Caco-2 (cell line): ENCODE measurements at regions not wholly inside any gene's neighbourhood (a gene's known extent, or its start where the extent isn't known, plus 50 kb on each side); places are given as distances from the start of the nearest gene placed in this dataset.

Experiments
- BruUV-seq: library from RNA; stranded (reverse); fragments of 400-500 nt; replicated peaks from 2 replicates; lab custom pipeline; 2021; lab: Mats Ljungman, UMichigan
- CTCF ChIA-PET: fragments of 300-600 bp; sonication (Branson Sonifier 250); formaldehyde crosslinking; loops from one replicate; lab custom pipeline; 2022; ENCODE audit warnings: antibody characterized with exemption; lab: Charles Lee
- POLR2A ChIA-PET: fragments of 300-600 bp; sonication (Branson Sonifier 250); formaldehyde crosslinking; loops from one replicate; lab custom pipeline; 2022; ENCODE audit warnings: antibody characterized with exemption; lab: Charles Lee
- DNase-seq, 2 experiments: peaks; one replicate each; pipeline versions ENCODE4 v3.0.0 to v3.0.0-alpha.2; 2020 to 2022
- H3K27me3 ChIP-seq: replicated peaks from 2 replicates; pipeline ENCODE4 v1.6.0; 2011; ENCODE audit warnings: low read length; ENCODE audit not compliant: control insufficient read depth, insufficient read depth
- H3K36me3 ChIP-seq: 2 replicates; pipeline ENCODE4 v1.5.1; 2011; ENCODE audit warnings: low read length; ENCODE audit not compliant: control insufficient read depth, insufficient read depth
- H3K4me1 ChIP-seq: fragments of 250-450 bp; sonication (Bioruptor Pico); 2 replicates; pipeline ENCODE4 v1.5.1; 2020; ENCODE audit warnings: mild to moderate bottlenecking
- H3K4me3 ChIP-seq: 2 replicates; pipeline ENCODE4 v1.5.1; 2011; ENCODE audit warnings: low read depth, mild to moderate bottlenecking, control low read depth, low read length
- H3K9me3 ChIP-seq: fragments of 250-450 bp; sonication (Bioruptor Pico); 2 replicates; pipeline ENCODE4 v1.5.1; 2020; ENCODE audit warnings: mild to moderate bottlenecking, moderate library complexity
- H3K27ac Mint-ChIP-seq: one replicate; pipeline ENCODE4 v1.8.0; 2022; ENCODE audit warnings: mixed read lengths; ENCODE audit not compliant: unreplicated experiment
- H3K27me3 Mint-ChIP-seq: one replicate; pipeline ENCODE4 v1.8.0; 2022; ENCODE audit warnings: mixed read lengths; ENCODE audit not compliant: insufficient read depth, unreplicated experiment
- H3K36me3 Mint-ChIP-seq: one replicate; pipeline ENCODE4 v1.8.0; 2022; ENCODE audit warnings: mild to moderate bottlenecking, mixed read lengths; ENCODE audit not compliant: insufficient read depth, unreplicated experiment
- H3K4me1 Mint-ChIP-seq: one replicate; pipeline ENCODE4 v1.8.0; 2022; ENCODE audit warnings: low read depth, mixed read lengths; ENCODE audit not compliant: unreplicated experiment
- H3K4me3 Mint-ChIP-seq: one replicate; pipeline ENCODE4 v1.8.0; 2022; ENCODE audit warnings: mild to moderate bottlenecking, moderate library complexity, mixed read lengths; ENCODE audit not compliant: unreplicated experiment
- H3K9me3 Mint-ChIP-seq: one replicate; pipeline ENCODE4 v1.8.0; 2022; ENCODE audit warnings: mixed read lengths; ENCODE audit not compliant: unreplicated experiment
- intact Hi-C: fragments of 100-400 bp; cut with micrococcal nuclease; formaldehyde crosslinking; loops from one replicate; pipeline ENCODE4 v1.10.0; 2022; ENCODE audit not compliant: unreplicated experiment
- TF ChIP-seq, protein P1 (sequence below), 2 experiments: fragments of 200-600 bp in 1 of 2; IDR thresholded peaks; 1 replicate in 1 of 2; 2 replicates in 1 of 2; pipeline versions ENCODE4 v1.5.1 to v1.8.0; 2011 to 2022; ENCODE audit warnings: antibody characterized with exemption in 1 of 2, control low read depth in 1 of 2, inconsistent platforms in 1 of 2, low read depth in 1 of 2, low read length in 1 of 2, mild to moderate bottlenecking in 1 of 2, moderate library complexity in 1 of 2; ENCODE audit not compliant: insufficient read depth in 1 of 2, severe bottlenecking in 1 of 2, unreplicated experiment in 1 of 2

GRCh38 chr6:135693811-135694370, 157.6 kb upstream of the PDE7B start:
- H3K9me3 ChIP-seq = no peaks in the 10 kb centered on the region
- H3K4me1 ChIP-seq = no peaks in the 10 kb centered on the region
- Mint-ChIP-seq H3K27me3 (peaks cover 13% of the 10 kb centered on the region), H3K9me3 (no peaks in the 10 kb centered on the region), H3K27ac (no peak overlapping the region), H3K4me1 (no peaks in the 10 kb centered on the region), H3K4me3 (no peak overlapping the region), H3K36me3 (no peaks in the 10 kb centered on the region)
- no TSS peak for BruUV-seq
- H3K4me3 ChIP-seq = no peak overlapping the region
- TF ChIP-seq, protein P1, sequence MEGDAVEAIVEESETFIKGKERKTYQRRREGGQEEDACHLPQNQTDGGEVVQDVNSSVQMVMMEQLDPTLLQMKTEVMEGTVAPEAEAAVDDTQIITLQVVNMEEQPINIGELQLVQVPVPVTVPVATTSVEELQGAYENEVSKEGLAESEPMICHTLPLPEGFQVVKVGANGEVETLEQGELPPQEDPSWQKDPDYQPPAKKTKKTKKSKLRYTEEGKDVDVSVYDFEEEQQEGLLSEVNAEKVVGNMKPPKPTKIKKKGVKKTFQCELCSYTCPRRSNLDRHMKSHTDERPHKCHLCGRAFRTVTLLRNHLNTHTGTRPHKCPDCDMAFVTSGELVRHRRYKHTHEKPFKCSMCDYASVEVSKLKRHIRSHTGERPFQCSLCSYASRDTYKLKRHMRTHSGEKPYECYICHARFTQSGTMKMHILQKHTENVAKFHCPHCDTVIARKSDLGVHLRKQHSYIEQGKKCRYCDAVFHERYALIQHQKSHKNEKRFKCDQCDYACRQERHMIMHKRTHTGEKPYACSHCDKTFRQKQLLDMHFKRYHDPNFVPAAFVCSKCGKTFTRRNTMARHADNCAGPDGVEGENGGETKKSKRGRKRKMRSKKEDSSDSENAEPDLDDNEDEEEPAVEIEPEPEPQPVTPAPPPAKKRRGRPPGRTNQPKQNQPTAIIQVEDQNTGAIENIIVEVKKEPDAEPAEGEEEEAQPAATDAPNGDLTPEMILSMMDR (IDR thresholded peaks at IDR 0.05; ENCODE audit: insufficient read depth in 1 of 2, low read depth in 1 of 2, low read length in 1 of 2, severe bottlenecking in 1 of 2, unreplicated experiment in 1 of 2) = no peak
- CTCF ChIA-PET = no interaction called here
- no peaks in the 10 kb centered on the region for H3K27me3 ChIP-seq
- DNase-seq = no peak
- intact Hi-C loops = no loop called here
- no peaks in the 10 kb centered on the region for H3K36me3 ChIP-seq
- POLR2A ChIA-PET = no interaction called here

- TF ChIP-seq, protein P1 (IDR thresholded peaks at IDR 0.05; ENCODE audit: insufficient read depth in 1 of 2, low read depth in 1 of 2, low read length in 1 of 2, severe bottlenecking in 1 of 2, unreplicated experiment in 1 of 2) = no peak
- Mint-ChIP-seq H3K36me3 (no peaks in the 10 kb centered on the region), H3K4me1 (no peaks in the 10 kb centered on the region), H3K9me3 (no peaks in the 10 kb centered on the region), H3K27me3 (peaks cover 25% of the 10 kb centered on the region), H3K4me3 (no peak overlapping the region), H3K27ac (no peak overlapping the region)
- DNase-seq = no peak
- Histone ChIP-seq H3K4me1 (no peaks in the 10 kb centered on the region), H3K4me3 (no peak overlapping the region), H3K9me3 (no peaks in the 10 kb centered on the region), H3K27me3 (0 out of 2 replicates have a peak, but pooled peaks cover 2% of the 10 kb centered on the region), H3K36me3 (no peaks in the 10 kb centered on the region)
- ChIA-PET POLR2A (no interaction called here), CTCF (no interaction called here)
- BruUV-seq = no TSS peak
- intact Hi-C loops = no loop called here
Measured at GRCh38 chr6:135699705-135700104, 151.8 kb upstream of the PDE7B start.

DNA sequence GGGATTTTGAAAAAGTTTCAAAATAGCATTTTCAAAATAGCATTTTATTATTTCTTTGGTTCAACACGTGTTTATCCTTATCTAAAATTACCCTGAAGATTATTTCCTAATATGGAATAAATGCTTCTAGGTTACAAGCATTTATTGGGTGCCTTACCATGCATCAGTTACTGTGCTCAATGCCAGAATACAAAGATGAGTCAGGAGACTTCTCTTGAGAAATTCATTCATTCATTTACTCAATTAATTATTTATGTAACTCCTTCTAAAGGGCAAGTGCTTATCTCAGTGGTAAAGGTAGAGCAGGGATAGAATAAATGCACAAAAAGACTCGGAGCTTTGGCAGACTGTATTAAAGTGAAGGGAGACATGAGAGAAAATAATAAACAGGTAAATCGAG, 150.1 kb upstream of the PDE7B start:
- no peaks in the 10 kb centered on the region for H3K36me3 ChIP-seq
- H3K27me3 ChIP-seq = 0 out of 2 replicates have a peak, but pooled peaks cover 2% of the 10 kb centered on the region
- H3K36me3 Mint-ChIP-seq = no peaks in the 10 kb centered on the region
- TF ChIP-seq, protein P1 (IDR thresholded peaks at IDR 0.05; ENCODE audit: insufficient read depth in 1 of 2, low read depth in 1 of 2, low read length in 1 of 2, severe bottlenecking in 1 of 2, unreplicated experiment in 1 of 2) = no peak
- BruUV-seq = no TSS peak
- ChIA-PET POLR2A (no interaction called here), CTCF (no interaction called here)
- no peaks in the 10 kb centered on the region for H3K4me1 ChIP-seq
- intact Hi-C loops = no loop called here
- no peak overlapping the region for H3K4me3 Mint-ChIP-seq
- H3K9me3 Mint-ChIP-seq = no peaks in the 10 kb centered on the region
- H3K27me3 Mint-ChIP-seq = peaks cover 28% of the 10 kb centered on the region
- no peak for DNase-seq
- no peaks in the 10 kb centered on the region for H3K9me3 ChIP-seq
- H3K4me3 ChIP-seq = no peak overlapping the region
- no peaks in the 10 kb centered on the region for H3K4me1 Mint-ChIP-seq
- H3K27ac Mint-ChIP-seq = no peak overlapping the region
